ENCODE measurements at regions not wholly inside any gene's neighbourhood (a gene's known extent, or its start where the extent isn't known, plus 50 kb on each side); places are given as distances from the start of the nearest gene placed in this dataset.

GRCh38 chr20:43804781-43805180, 78.0 kb upstream of the GTSF1L start:
- TF ChIP-seq SMAD9 (CRISPR knock-in tag; IDR thresholded peaks at IDR 0.05): no peak
- no peak for TF ChIP-seq SRY (CRISPR knock-in tag; IDR thresholded peaks at IDR 0.05)

Measured in HepG2 (cell line).